Epithelial cell of proximal tubule (primary cell): ENCODE measurements at regions not wholly inside any gene's neighbourhood (a gene's known extent, or its start where the extent isn't known, plus 50 kb on each side); places are given as distances from the start of the nearest gene placed in this dataset.

Experiments used
- DNase-seq: peaks from one replicate; pipeline ENCODE4 v3.0.0-alpha.2; 2011; ENCODE audit warnings: low read depth
- H3K4me3 ChIP-seq: 2 replicates; pipeline ENCODE4 v1.5.1; 2011; ENCODE audit warnings: low read depth, mild to moderate bottlenecking, low read length
- CTCF ChIP-seq: conservative IDR thresholded peaks from 2 replicates; pipeline ENCODE4 v1.5.1; 2012; ENCODE audit warnings: low read depth, mild to moderate bottlenecking, low read length

- H3K4me3 ChIP-seq, result no peak overlapping the region
- DNase-seq, result no peak
- TF ChIP-seq CTCF, result no peak
Measured at GRCh38 chr2:150146879-150147278, 340.6 kb downstream of the RND3 start.

- no peak for TF ChIP-seq CTCF
- no peak for DNase-seq
- H3K4me3 ChIP-seq, result no peak overlapping the region
Measured at GRCh38 chr2:150145299-150145692, 342.2 kb downstream of the RND3 start.

DNA sequence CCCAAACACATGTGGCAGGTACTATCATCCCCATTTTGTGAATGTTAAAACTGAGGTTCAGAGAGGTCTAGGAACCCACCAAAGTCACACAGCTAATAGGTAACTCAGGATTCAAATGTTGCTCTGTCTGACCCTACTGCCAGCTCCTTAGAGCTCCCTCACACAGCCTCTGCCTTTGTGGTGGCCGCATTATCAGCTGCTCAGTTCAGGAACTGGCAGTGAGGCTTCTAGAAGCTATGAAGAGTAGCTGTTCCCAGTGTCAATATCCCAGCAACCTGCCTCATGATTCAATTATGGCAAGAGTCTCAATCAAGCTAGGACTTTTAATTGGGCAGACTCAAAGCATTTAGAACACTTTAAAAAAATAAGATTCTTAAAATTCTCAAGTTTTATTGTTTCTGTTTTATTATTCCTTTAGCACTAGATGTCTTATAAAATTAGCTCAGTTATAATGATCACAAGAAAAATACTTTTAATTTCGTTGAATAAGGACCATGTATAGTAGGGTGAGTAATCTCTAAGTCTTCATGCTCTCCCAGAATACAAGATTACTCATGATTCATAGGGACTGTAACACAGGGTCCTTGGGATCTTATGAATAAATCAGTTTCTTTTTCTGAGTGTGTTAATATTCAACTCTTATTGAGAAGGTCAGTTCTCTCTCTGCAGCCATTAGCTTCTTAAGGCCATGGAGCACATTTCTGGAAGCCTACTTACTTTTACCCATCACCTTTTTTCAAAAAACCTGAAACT lies 342.7 kb downstream of the RND3 start:
- H3K4me3 ChIP-seq, result no peak overlapping the region
- TF ChIP-seq CTCF, result no peak
- peak; percentile 54 for DNase-seq

DNA sequence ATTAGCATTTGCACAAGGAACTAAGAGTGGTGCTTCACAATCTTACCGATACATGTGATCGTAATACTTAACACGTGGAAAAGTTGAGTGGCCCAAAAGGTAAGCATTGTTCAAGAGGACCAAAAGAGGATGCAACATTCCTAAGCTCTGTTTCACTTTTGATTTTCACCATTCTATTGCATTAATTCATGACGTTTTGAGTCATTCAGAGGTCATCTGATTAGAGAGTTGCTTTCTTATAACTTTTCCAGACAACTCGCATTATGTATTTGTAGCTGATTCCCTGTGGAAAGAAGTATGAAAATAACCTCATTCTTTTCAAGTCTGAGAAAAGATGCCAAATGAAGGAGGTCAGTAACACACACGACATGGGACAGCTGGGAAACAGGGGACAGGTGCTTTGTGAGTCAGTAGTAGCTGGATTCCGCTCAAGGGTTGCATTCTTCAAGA lies 344.4 kb downstream of the RND3 start:
- no peak overlapping the region for H3K4me3 ChIP-seq
- DNase-seq, result no peak
- no peak for TF ChIP-seq CTCF

DNA sequence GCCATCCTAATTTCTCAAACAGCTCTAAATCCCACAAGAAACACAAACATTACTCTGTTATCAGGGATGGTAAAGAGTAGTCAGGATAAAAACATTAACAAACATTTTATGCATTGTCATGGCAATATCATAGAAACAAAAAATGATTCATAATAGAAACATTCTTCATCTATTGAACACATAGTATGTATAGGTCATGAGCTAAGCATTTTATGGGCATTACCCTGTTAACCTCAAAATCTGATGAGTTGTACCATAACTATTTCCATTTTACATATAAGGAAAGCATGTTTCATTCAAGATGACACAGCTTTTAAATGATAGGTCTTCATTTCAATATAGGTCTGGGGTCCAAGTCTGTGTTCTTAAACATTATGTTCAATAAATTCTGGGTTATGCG lies 344.9 kb downstream of the RND3 start:
- H3K4me3 ChIP-seq, result no peak overlapping the region
- no peak for DNase-seq
- no peak for TF ChIP-seq CTCF

- TF ChIP-seq CTCF, result no peak
- H3K4me3 ChIP-seq, result no peak overlapping the region
- no peak for DNase-seq
Measured at GRCh38 chr2:150141226-150142001, 346.1 kb downstream of the RND3 start.
